ENCODE measurements at regions not wholly inside any gene's neighbourhood (a gene's known extent, or its start where the extent isn't known, plus 50 kb on each side); places are given as distances from the start of the nearest gene placed in this dataset.

GRCh38 chr1:14294006-14294405 lies 304.5 kb upstream of the KAZN start:
- DNase-seq (ENCODE audit: low read depth, low spot score), result no peak
- H3K27ac Mint-ChIP-seq (ENCODE audit: unreplicated experiment), result no peak overlapping the region
- H3K4me1 Mint-ChIP-seq, result no peaks in the 10 kb centered on the region
- peaks cover 4% of the 10 kb centered on the region for H3K9me3 Mint-ChIP-seq
- H3K36me3 Mint-ChIP-seq (ENCODE audit: low read depth), result no peaks in the 10 kb centered on the region
- peaks cover 3% of the 10 kb centered on the region for H3K27me3 Mint-ChIP-seq (ENCODE audit: low read depth)
- no peak overlapping the region for H3K4me3 Mint-ChIP-seq
- no peak for TF ChIP-seq CTCF (conservative IDR thresholded peaks at IDR 0.05)

GRCh38 chr1:14294860-14295536 lies 303.5 kb upstream of the KAZN start:
- Mint-ChIP-seq H3K27ac (ENCODE audit: unreplicated experiment) (no peak overlapping the region), H3K9me3 (peaks cover 4% of the 10 kb centered on the region), H3K4me3 (no peak overlapping the region), H3K36me3 (ENCODE audit: low read depth) (no peaks in the 10 kb centered on the region), H3K27me3 (ENCODE audit: low read depth) (peaks cover 2% of the 10 kb centered on the region), H3K4me1 (no peaks in the 10 kb centered on the region)
- DNase-seq (ENCODE audit: low read depth, low spot score), result no peak
- TF ChIP-seq CTCF (conservative IDR thresholded peaks at IDR 0.05), result no peak

- no peak for TF ChIP-seq CTCF (conservative IDR thresholded peaks at IDR 0.05)
- no peaks in the 10 kb centered on the region for H3K4me1 Mint-ChIP-seq
- no peak overlapping the region for H3K4me3 Mint-ChIP-seq
- H3K27ac Mint-ChIP-seq (ENCODE audit: unreplicated experiment), result no peak overlapping the region
- H3K9me3 Mint-ChIP-seq, result no peaks in the 10 kb centered on the region
- no peaks in the 10 kb centered on the region for H3K27me3 Mint-ChIP-seq (ENCODE audit: low read depth)
- no peak for DNase-seq (ENCODE audit: low read depth, low spot score)
- no peaks in the 10 kb centered on the region for H3K36me3 Mint-ChIP-seq (ENCODE audit: low read depth)
These were observed 301.7 kb upstream of the KAZN start for GRCh38 chr1:14296795-14297194.

GRCh38 chr1:14297356-14297755 lies 301.1 kb upstream of the KAZN start:
- H3K4me3 Mint-ChIP-seq, result no peak overlapping the region
- no peak for DNase-seq (ENCODE audit: low read depth, low spot score)
- TF ChIP-seq CTCF (conservative IDR thresholded peaks at IDR 0.05), result no peak
- H3K9me3 Mint-ChIP-seq, result no peaks in the 10 kb centered on the region
- no peaks in the 10 kb centered on the region for H3K36me3 Mint-ChIP-seq (ENCODE audit: low read depth)
- H3K27ac Mint-ChIP-seq (ENCODE audit: unreplicated experiment), result no peak overlapping the region
- H3K4me1 Mint-ChIP-seq, result no peaks in the 10 kb centered on the region
- H3K27me3 Mint-ChIP-seq (ENCODE audit: low read depth), result no peaks in the 10 kb centered on the region

GRCh38 chr1:14298806-14299205 lies 299.7 kb upstream of the KAZN start:
- TF ChIP-seq CTCF (conservative IDR thresholded peaks at IDR 0.05), result no peak
- no peak overlapping the region for H3K4me3 Mint-ChIP-seq
- H3K27me3 Mint-ChIP-seq (ENCODE audit: low read depth), result no peaks in the 10 kb centered on the region
- no peaks in the 10 kb centered on the region for H3K36me3 Mint-ChIP-seq (ENCODE audit: low read depth)
- DNase-seq (ENCODE audit: low read depth, low spot score), result no peak
- H3K4me1 Mint-ChIP-seq, result no peaks in the 10 kb centered on the region
- no peak overlapping the region for H3K27ac Mint-ChIP-seq (ENCODE audit: unreplicated experiment)
- H3K9me3 Mint-ChIP-seq, result no peaks in the 10 kb centered on the region
